SK-N-SH (cell line): ENCODE measurements at regions not wholly inside any gene's neighbourhood (a gene's known extent, or its start where the extent isn't known, plus 50 kb on each side); places are given as distances from the start of the nearest gene placed in this dataset.

ENCODE experiments used
- CTCF ChIA-PET: fragments of 300-600, 350-600 bp; formaldehyde crosslinking; extraction: SDS; loops from one replicate; lab custom pipeline; 2021; lab: Yijun Ruan, JAX
- POLR2A ChIA-PET: fragments of 350-600 bp; sonication (Branson Sonifier 250); formaldehyde crosslinking; extraction: SDS; loops from one replicate; lab custom pipeline; 2020; ENCODE audit warnings: antibody characterized with exemption, inconsistent platforms; lab: Yijun Ruan, JAX
- DNase-seq: peaks from one replicate; pipeline ENCODE4 v3.0.0; 2012
- H2AFZ ChIP-seq: fragments of 200-600 bp; sonication (generic); 2 replicates; pipeline ENCODE4 v1.8.1; 2016; ENCODE audit warnings: antibody characterized with exemption, mild to moderate bottlenecking, low read depth
- H3F3A ChIP-seq: fragments of 200-600 bp; sonication (generic); replicated peaks from 2 replicates; pipeline ENCODE3; 2016; ENCODE audit warnings: antibody characterized with exemption, mild to moderate bottlenecking; ENCODE audit not compliant: insufficient read depth
- H3K27ac ChIP-seq, 2 experiments: fragments of 200-500 bp in 1 of 2; fragments of 200-600 bp in 1 of 2; sonication (Bioruptor generic) in 1 of 2; sonication (generic), shearing (Covaris generic) in 1 of 2; 2 replicates each; pipeline versions ENCODE4 v1.5.1 to v1.6.1; 2014 to 2016; ENCODE audit warnings: low read depth in 2 of 2, inconsistent platforms in 1 of 2, low read length in 1 of 2, mild to moderate bottlenecking in 1 of 2, mixed read lengths in 1 of 2
- H3K27me3 ChIP-seq: fragments of 200-600 bp; sonication (generic), shearing (Covaris generic); 2 replicates; pipeline ENCODE4 v1.6.1; 2016; ENCODE audit warnings: mixed run types; ENCODE audit not compliant: insufficient read depth
- H3K36me3 ChIP-seq, 2 experiments: fragments of 200-500 bp in 1 of 2; fragments of 200-600 bp in 1 of 2; sonication (Bioruptor generic) in 1 of 2; sonication (generic) in 1 of 2; replicated peaks in 1 of 2; 2 replicates each; pipeline versions ENCODE3 to v1.5.1; 2014 to 2016; ENCODE audit warnings: low read length in 1 of 2, mild to moderate bottlenecking in 1 of 2; ENCODE audit not compliant: insufficient read depth in 2 of 2, control insufficient read depth in 1 of 2
- H3K4me1 ChIP-seq, 2 experiments: fragments of 200-500 bp in 1 of 2; fragments of 200-600 bp in 1 of 2; sonication (Bioruptor generic) in 1 of 2; sonication (generic), shearing (Covaris generic) in 1 of 2; 2 replicates each; pipeline versions ENCODE4 v1.5.1 to v1.6.1; 2014 to 2016; ENCODE audit warnings: low read depth in 1 of 2, low read length in 1 of 2, mixed run types in 1 of 2; ENCODE audit not compliant: insufficient read depth in 2 of 2, control insufficient read depth in 1 of 2
- H3K4me2 ChIP-seq: fragments of 200-600 bp; sonication (generic), shearing (Covaris generic); 2 replicates; pipeline ENCODE4 v1.6.1; 2017; ENCODE audit warnings: mixed run types
- H3K4me3 ChIP-seq, 2 experiments: fragments of 200-500 bp in 1 of 2; fragments of 200-600 bp in 1 of 2; sonication (Bioruptor generic) in 1 of 2; sonication (generic), shearing (Covaris generic) in 1 of 2; 2 replicates each; pipeline versions ENCODE4 v1.5.1 to v1.8.1; 2014 to 2016; ENCODE audit warnings: low read depth in 2 of 2, inconsistent platforms in 1 of 2, low read length in 1 of 2, mild to moderate bottlenecking in 1 of 2, mixed read lengths in 1 of 2, moderate library complexity in 1 of 2
- H3K79me2 ChIP-seq: fragments of 200-600 bp; sonication (generic); 2 replicates; pipeline ENCODE4 v1.8.1; 2017; ENCODE audit warnings: mild to moderate bottlenecking; ENCODE audit not compliant: insufficient read depth
- H3K9ac ChIP-seq: fragments of 200-600 bp; sonication (generic); 2 replicates; pipeline ENCODE4 v1.6.1; 2017; ENCODE audit warnings: mixed run types
- H3K9me2 ChIP-seq: fragments of 200-600 bp; sonication (generic); 2 replicates; pipeline ENCODE4 v1.6.1; 2017; ENCODE audit warnings: mixed run types
- H3K9me3 ChIP-seq: fragments of 200-600 bp; sonication (generic); 2 replicates; pipeline ENCODE4 v1.6.1; 2017; ENCODE audit warnings: mixed run types, mild to moderate bottlenecking, moderate library complexity
- H4K20me1 ChIP-seq: fragments of 200-600 bp; sonication (generic); 2 replicates; pipeline ENCODE4 v1.6.1; 2017; ENCODE audit warnings: mild to moderate bottlenecking, mixed run types; ENCODE audit not compliant: insufficient read depth
- ELF1 ChIP-seq: IDR thresholded peaks from 2 replicates; pipeline ENCODE4 v1.4.0; 2012
- FOSL2 ChIP-seq: IDR thresholded peaks from 2 replicates; pipeline ENCODE4 v1.4.0; 2012; ENCODE audit warnings: low read depth, mild to moderate bottlenecking, moderate library complexity, borderline replicate concordance
- FOXM1 ChIP-seq: IDR thresholded peaks from 2 replicates; pipeline ENCODE4 v1.4.0; 2012; ENCODE audit warnings: low read depth, mild to moderate bottlenecking
- GATA2 ChIP-seq: sonication (generic); formaldehyde crosslinking; IDR thresholded peaks from 2 replicates; pipeline ENCODE4 v1.5.0; 2020; ENCODE audit warnings: mild to moderate bottlenecking, missing genetic modification reagents
- IRF3 ChIP-seq: fragments of 150-350 bp; IDR thresholded peaks from 2 replicates; pipeline ENCODE4 v1.6.1; 2016; ENCODE audit warnings: mild to moderate bottlenecking, low read depth, low read length
- JUND ChIP-seq: IDR thresholded peaks from 2 replicates; pipeline ENCODE4 v1.4.0; 2012
- MEF2A ChIP-seq: IDR thresholded peaks from 2 replicates; pipeline ENCODE4 v1.4.0; 2012; ENCODE audit warnings: low read depth, borderline replicate concordance
- MXI1 ChIP-seq: IDR thresholded peaks from 2 replicates; pipeline ENCODE4 v1.6.1; 2012; ENCODE audit warnings: mild to moderate bottlenecking, low read depth, low read length, improper control_type of control experiment
- PBX3 ChIP-seq: IDR thresholded peaks from 2 replicates; pipeline ENCODE4; 2012
- RAD21 ChIP-seq: IDR thresholded peaks from 2 replicates; pipeline ENCODE4 v1.6.1; 2012; ENCODE audit warnings: mild to moderate bottlenecking, low read length
- RXRA ChIP-seq: IDR thresholded peaks from 2 replicates; pipeline ENCODE4 v1.4.0; 2012; ENCODE audit warnings: low read depth, mild to moderate bottlenecking, borderline replicate concordance
- SIN3A ChIP-seq: IDR thresholded peaks from 2 replicates; pipeline ENCODE4 v1.6.1; 2012; ENCODE audit warnings: low read depth, mild to moderate bottlenecking, low read length, moderate library complexity, borderline replicate concordance
- SMC3 ChIP-seq: IDR thresholded peaks from 2 replicates; pipeline ENCODE4 v1.6.1; 2012; ENCODE audit warnings: low read depth, low read length, improper control_type of control experiment
- TAF1 ChIP-seq: IDR thresholded peaks from 2 replicates; pipeline ENCODE4 v1.6.1; 2012; ENCODE audit warnings: low read depth, mild to moderate bottlenecking, low read length, moderate library complexity, borderline replicate concordance
- TCF12 ChIP-seq: IDR thresholded peaks from 2 replicates; pipeline ENCODE4 v1.4.0; 2012
- USF2 ChIP-seq: fragments of 150-350 bp; IDR thresholded peaks from 2 replicates; pipeline ENCODE4 v1.6.1; 2017; ENCODE audit warnings: antibody characterized with exemption, low read length, low read depth, borderline replicate concordance
- ZBTB33 ChIP-seq: IDR thresholded peaks from 2 replicates; pipeline ENCODE4 v1.4.0; 2012; ENCODE audit warnings: low read depth, borderline replicate concordance
- WGBS: methylation state at CpG from one replicate; pipeline ENCODE4 v1.1.6; 2017; ENCODE audit warnings: low lambda C conversion rate; 5-methylcytosine and 5-hydroxymethylcytosine counted together

GRCh38 chr1:200267458-200267857 is 142.4 kb downstream of the ZNF281 start:
- TF ChIP-seq FOSL2 (no peak), IRF3 (no peak), USF2 (no peak), TAF1 (no peak), SIN3A (no peak), JUND (no peak), ELF1 (no peak), RXRA (no peak), FOXM1 (no peak), MEF2A (no peak), GATA2 (CRISPR knock-in tag) (no peak), ZBTB33 (no peak), SMC3 (no peak)
- no peaks in the 10 kb centered on the region for H3K79me2 ChIP-seq
- no peak overlapping the region for H3K4me3 ChIP-seq
- no peaks in the 10 kb centered on the region for H3K36me3 ChIP-seq
- H4K20me1 ChIP-seq: no peaks in the 10 kb centered on the region
- H3K9me3 ChIP-seq: no peaks in the 10 kb centered on the region
- POLR2A ChIA-PET: no interaction called here
- no peaks in the 10 kb centered on the region for H3K27me3 ChIP-seq
- H2AFZ ChIP-seq: no peak overlapping the region
- no peaks in the 10 kb centered on the region for H3F3A ChIP-seq
- H3K27ac ChIP-seq: no peak overlapping the region
- H3K4me1 ChIP-seq: no peaks in the 10 kb centered on the region
- no peak overlapping the region for H3K4me2 ChIP-seq
- no peaks in the 10 kb centered on the region for H3K9me2 ChIP-seq
- H3K9ac ChIP-seq: no peak overlapping the region
- DNase-seq: no peak
- CTCF ChIA-PET: interaction anchor here (0.6 to 1.2 kb wide), 2 partner anchors 9 to 220 kb away, joined by 3 read pairs; no protein-coding TSS in a partner anchor
- WGBS: 92% methylated on average over 4 of the region's 4 CpGs

- ChIA-PET POLR2A (no interaction called here), CTCF (interaction anchor here (1.2 kb wide), 1 partner anchor 8 kb away, joined by 3 read pairs; no protein-coding TSS in a partner anchor)
- H4K20me1 ChIP-seq: no peaks in the 10 kb centered on the region
- H3K36me3 ChIP-seq: no peaks in the 10 kb centered on the region
- H3K9me3 ChIP-seq: no peaks in the 10 kb centered on the region
- DNase-seq: no peak
- no peaks in the 10 kb centered on the region for H3K27me3 ChIP-seq
- H3K4me1 ChIP-seq: no peaks in the 10 kb centered on the region
- H3K27ac ChIP-seq: no peak overlapping the region
- H3K4me3 ChIP-seq: no peak overlapping the region
- H2AFZ ChIP-seq: no peak overlapping the region
- WGBS: 69% methylated on average over 3 of the region's 3 CpGs
- H3K4me2 ChIP-seq: no peak overlapping the region
- H3K9me2 ChIP-seq: no peaks in the 10 kb centered on the region
- no peak overlapping the region for H3K9ac ChIP-seq
- TF ChIP-seq TAF1 (no peak), RAD21 (no peak), PBX3 (no peak), TCF12 (no peak), MXI1 (no peak)
- TF ChIP-seq, all 33 proteins: peak for 0
- H3F3A ChIP-seq: no peaks in the 10 kb centered on the region
- H3K79me2 ChIP-seq: no peaks in the 10 kb centered on the region
Observed at GRCh38 chr1:200266871-200267270, 143.0 kb downstream of the ZNF281 start.
